WI38 (cell line): ENCODE measurements at regions not wholly inside any gene's neighbourhood (a gene's known extent, or its start where the extent isn't known, plus 50 kb on each side); places are given as distances from the start of the nearest gene placed in this dataset.

Experiments
- H3K4me3 ChIP-seq: 2 replicates; pipeline ENCODE4 v1.5.1; 2011; ENCODE audit warnings: low read depth, mild to moderate bottlenecking, control low read depth, low read length
- TF ChIP-seq, protein P1 (sequence below): IDR thresholded peaks from 2 replicates; pipeline ENCODE4 v1.5.1; 2012; ENCODE audit warnings: low read depth, mild to moderate bottlenecking, control low read depth, low read length

DNA sequence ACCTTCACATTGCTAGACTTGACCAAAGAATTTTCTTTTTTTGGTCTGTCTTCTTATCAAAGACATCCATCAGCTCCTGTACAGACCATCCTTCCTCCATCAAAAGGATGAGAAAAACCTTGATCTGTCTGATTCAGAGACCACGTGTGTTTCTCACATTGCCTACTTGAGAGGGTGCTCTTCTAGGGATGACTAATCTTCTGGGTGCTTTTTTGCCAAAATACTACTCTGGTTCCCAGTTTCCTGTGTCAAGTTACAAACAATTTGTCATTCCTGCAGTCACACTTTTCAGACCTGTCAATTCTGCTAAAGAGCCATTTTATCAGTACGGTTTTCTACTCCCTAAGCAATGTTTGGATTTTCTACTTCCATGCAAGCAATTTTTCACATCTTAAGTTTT is 492.2 kb downstream of the CDH11 start:
- TF ChIP-seq, protein P1, sequence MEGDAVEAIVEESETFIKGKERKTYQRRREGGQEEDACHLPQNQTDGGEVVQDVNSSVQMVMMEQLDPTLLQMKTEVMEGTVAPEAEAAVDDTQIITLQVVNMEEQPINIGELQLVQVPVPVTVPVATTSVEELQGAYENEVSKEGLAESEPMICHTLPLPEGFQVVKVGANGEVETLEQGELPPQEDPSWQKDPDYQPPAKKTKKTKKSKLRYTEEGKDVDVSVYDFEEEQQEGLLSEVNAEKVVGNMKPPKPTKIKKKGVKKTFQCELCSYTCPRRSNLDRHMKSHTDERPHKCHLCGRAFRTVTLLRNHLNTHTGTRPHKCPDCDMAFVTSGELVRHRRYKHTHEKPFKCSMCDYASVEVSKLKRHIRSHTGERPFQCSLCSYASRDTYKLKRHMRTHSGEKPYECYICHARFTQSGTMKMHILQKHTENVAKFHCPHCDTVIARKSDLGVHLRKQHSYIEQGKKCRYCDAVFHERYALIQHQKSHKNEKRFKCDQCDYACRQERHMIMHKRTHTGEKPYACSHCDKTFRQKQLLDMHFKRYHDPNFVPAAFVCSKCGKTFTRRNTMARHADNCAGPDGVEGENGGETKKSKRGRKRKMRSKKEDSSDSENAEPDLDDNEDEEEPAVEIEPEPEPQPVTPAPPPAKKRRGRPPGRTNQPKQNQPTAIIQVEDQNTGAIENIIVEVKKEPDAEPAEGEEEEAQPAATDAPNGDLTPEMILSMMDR, result no peak
- no peak overlapping the region for H3K4me3 ChIP-seq

DNA sequence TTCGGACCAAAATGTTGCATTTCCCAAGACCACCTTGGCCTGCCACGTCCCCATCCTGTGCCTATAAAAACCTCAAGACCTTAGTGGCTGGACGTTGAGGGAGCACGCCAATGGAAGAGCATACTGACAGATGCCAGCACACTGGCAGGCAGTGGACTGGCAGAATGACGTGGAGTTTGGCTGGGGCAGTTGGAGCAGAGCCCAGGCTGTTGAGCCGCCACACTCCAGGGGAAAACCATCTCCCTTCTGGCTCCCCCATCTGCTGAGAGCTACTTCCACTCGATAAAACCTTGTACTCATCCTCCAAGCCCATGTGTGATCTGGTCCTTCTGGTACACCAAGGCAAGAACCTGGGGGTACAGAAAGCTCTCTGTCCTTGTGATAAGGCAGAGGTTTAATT is 494.1 kb downstream of the CDH11 start:
- TF ChIP-seq, protein P1, result no peak
- no peak overlapping the region for H3K4me3 ChIP-seq

DNA sequence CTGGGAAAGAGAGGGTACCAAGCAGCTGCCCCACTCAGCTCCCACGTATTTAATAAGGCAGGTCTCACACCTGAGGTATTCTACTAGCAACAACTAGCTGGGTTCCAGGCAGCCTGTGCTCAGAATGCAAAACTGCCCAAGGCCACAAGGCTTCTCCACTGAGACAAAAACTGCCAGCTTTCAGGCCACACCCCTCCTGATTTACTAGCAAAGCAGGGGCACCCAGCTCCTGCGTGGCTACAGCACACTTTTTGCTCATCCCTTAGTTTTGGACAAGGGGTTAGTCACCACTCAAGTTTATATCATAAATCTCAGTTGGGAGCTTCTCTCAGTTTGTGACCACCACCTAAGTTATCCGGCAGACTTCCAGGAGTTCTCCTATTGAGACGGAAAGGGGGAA is 494.6 kb downstream of the CDH11 start:
- H3K4me3 ChIP-seq, result no peak overlapping the region
- TF ChIP-seq, protein P1, result no peak

DNA sequence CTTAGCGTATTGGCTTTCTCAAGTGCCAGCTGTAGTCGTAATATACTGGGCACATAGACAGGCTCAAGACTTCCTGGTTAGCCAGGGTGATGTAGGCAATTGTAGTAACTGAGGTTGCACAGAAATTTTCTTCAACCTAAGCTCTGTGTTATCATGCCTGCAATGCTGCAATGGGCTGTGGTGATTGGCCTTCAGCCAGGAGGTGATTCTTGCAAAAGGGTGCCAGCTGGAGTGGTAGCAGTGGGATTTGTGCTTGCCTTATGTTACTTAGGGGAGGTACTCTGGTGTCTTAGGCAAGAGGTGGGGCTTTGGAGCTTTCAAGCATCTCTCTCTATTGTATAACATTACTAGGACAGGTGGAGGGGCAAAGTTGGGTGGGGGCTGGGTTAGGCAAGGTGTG is 495.1 kb downstream of the CDH11 start:
- no peak overlapping the region for H3K4me3 ChIP-seq
- TF ChIP-seq, protein P1, result no peak

DNA sequence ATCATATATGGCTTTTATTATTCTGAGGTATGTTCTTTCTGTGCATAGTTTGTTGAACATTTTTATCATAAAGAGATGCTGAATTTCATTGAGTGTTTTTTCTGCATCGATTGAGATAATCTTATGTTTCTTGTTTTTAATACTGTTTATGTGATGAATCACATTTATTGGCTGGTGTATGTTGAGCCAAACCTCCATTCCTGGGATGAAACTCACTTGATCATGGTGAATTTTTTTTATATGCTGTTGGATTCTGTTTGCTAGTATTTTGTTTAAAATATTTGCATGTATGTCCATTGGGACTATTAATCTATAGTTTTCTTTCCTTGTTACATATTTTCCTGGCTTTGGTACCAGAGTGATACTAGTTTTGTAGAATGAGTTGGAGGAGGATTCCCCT is 500.2 kb downstream of the CDH11 start:
- H3K4me3 ChIP-seq, result no peak overlapping the region
- TF ChIP-seq, protein P1, result no peak

DNA sequence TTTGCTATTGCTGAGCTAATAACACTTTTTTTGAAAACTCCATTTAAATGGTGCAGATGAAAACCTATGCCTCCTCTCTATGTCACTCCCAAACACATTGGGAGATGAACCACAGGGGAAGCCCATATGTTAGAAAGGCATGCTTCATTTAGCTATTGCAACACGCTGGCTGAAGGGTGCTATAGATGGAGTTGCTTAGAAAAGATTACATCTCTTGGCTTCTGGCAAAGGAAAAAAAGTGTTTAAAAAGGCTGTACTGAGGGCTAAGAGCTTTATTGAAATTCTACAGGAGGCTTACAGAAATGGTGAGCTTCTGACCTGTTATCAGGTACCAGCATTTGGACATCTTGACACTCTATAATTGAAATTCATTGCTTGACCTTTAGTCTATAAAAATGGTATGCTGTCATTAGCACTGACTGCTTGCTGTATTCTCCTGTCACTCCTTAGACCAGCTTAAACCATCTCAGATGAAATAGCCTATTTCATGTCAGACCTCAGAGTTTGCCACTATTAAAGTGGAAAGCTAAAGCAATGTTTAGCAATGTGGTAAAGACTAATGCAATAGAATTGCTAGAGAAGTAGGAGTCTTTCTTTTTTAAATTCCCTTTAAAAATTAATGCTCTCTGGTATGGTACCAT is 503.9 kb downstream of the CDH11 start:
- TF ChIP-seq, protein P1, result no peak
- H3K4me3 ChIP-seq, result no peak overlapping the region

DNA sequence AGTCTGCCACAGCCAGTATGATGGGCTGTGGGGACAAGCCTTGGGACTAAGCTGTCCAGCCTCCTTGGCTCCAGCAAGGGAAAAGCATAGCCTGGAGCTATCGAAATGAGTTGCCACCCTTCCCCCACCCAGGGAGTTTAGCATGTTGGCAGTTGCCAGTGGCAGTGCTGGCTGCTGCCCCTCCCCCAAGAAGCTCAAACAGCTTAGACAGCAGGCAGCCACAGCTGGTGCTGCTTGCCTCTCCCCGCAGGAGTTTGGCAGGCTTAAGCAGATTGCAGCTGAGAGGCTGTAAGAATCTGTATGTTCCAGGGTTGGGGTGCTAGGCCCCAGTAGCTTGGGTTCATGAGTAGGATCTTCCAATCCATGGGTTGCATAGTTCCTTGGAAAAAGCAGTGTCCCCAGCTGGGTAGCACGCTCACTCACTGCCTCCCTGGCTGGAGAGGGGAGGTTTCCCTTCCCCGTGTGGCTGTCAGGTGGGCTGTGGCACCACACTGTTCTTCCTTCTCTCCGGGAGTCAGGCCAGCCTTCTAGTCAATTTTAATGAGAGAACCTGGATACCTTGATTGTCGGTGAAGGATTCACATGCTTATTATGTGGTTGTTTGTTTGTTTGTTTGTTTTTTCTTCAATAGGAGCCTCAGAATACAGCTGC is 506.1 kb downstream of the CDH11 start:
- H3K4me3 ChIP-seq, result no peak overlapping the region
- TF ChIP-seq, protein P1, result no peak
